ENCODE measurements at regions not wholly inside any gene's neighbourhood (a gene's known extent, or its start where the extent isn't known, plus 50 kb on each side); places are given as distances from the start of the nearest gene placed in this dataset.

GRCh38 chr20:60389441-60389840 lies 431.2 kb downstream of the CDH26 start:
- TF ChIP-seq CTCF (conservative IDR thresholded peaks at IDR 0.05; ENCODE audit: low read depth, low read length) (no peak), EZH2 (IDR thresholded peaks at IDR 0.05; ENCODE audit: low read length, unreplicated experiment) (no peak)
